Calu3 (cell line): ENCODE measurements at regions not wholly inside any gene's neighbourhood (a gene's known extent, or its start where the extent isn't known, plus 50 kb on each side); places are given as distances from the start of the nearest gene placed in this dataset.

Source experiments
- BruUV-seq: library from RNA; stranded (reverse); fragments of 400-500 nt; replicated peaks from 2 replicates; lab custom pipeline; 2021; lab: Mats Ljungman, UMichigan
- CTCF ChIA-PET: fragments of 300-600 bp; sonication (Branson Sonifier 250); formaldehyde crosslinking; loops from one replicate; lab custom pipeline; 2022; ENCODE audit warnings: antibody characterized with exemption; lab: Charles Lee
- DNase-seq: peaks from one replicate; pipeline ENCODE4 v3.0.0; 2022
- H3K27ac Mint-ChIP-seq: one replicate; pipeline ENCODE4 v1.8.0; 2022; ENCODE audit warnings: mixed read lengths; ENCODE audit not compliant: unreplicated experiment
- H3K27me3 Mint-ChIP-seq: one replicate; pipeline ENCODE4 v1.8.0; 2022; ENCODE audit warnings: mixed read lengths; ENCODE audit not compliant: unreplicated experiment
- H3K36me3 Mint-ChIP-seq: one replicate; pipeline ENCODE4 v1.8.0; 2022; ENCODE audit warnings: mild to moderate bottlenecking, moderate library complexity, mixed read lengths; ENCODE audit not compliant: insufficient read depth, unreplicated experiment
- H3K4me1 Mint-ChIP-seq: one replicate; pipeline ENCODE4 v1.8.0; 2022; ENCODE audit warnings: mild to moderate bottlenecking, low read depth, mixed read lengths; ENCODE audit not compliant: unreplicated experiment
- H3K4me3 Mint-ChIP-seq: one replicate; pipeline ENCODE4 v1.8.0; 2022; ENCODE audit warnings: mild to moderate bottlenecking, low read depth, moderate library complexity, mixed read lengths; ENCODE audit not compliant: unreplicated experiment
- H3K9me3 Mint-ChIP-seq: one replicate; pipeline ENCODE4 v1.8.0; 2022; ENCODE audit warnings: low read depth, mixed read lengths; ENCODE audit not compliant: unreplicated experiment
- intact Hi-C: fragments of 100-400 bp; cut with micrococcal nuclease; formaldehyde crosslinking; loops from one replicate; pipeline ENCODE4 v1.10.0; 2022; ENCODE audit not compliant: unreplicated experiment
- TF ChIP-seq, protein P1 (sequence below): fragments of 200-600 bp; IDR thresholded peaks from one replicate; pipeline ENCODE4 v1.8.0; 2022; ENCODE audit warnings: antibody characterized with exemption; ENCODE audit not compliant: unreplicated experiment

DNA sequence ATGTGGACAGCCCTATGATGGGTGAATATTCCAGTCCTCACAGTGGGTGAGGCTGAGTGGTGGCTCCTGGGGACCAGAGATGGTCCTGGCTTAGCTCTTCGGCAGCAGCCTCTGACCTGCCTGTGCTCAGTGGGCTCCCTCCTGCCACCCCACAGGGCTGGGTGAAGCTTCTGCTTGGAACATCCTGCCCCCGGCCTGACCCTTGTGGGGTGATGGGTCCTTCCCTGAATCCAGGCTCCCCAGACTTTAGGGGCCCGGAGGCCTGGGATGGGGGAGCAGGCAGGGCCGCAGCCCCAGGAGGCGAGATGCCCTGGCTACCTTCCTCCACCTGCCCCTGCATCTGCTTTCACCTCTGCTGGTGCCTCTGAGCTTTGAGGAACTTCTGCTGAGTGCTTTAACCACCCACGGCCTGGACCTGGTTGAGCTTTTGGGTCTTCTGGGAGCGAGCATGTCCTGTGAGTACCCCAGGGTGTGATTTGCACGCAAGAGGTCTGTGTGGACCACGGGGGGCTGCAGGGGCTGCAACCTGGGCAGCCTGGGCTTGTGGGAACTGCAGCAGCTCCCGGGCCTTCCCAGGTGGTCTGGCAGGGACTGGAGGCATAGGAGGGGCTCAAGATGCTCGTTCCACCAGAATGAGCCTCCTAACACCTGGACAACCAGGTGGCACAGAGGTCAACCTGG lies 159.5 kb downstream of the KIF26A start:
- Mint-ChIP-seq H3K4me3 (no peak overlapping the region), H3K9me3 (no peaks in the 10 kb centered on the region), H3K36me3 (no peaks in the 10 kb centered on the region), H3K4me1 (no peaks in the 10 kb centered on the region), H3K27ac (no peak overlapping the region), H3K27me3 (peaks cover 67% of the 10 kb centered on the region)
- TF ChIP-seq, protein P1, sequence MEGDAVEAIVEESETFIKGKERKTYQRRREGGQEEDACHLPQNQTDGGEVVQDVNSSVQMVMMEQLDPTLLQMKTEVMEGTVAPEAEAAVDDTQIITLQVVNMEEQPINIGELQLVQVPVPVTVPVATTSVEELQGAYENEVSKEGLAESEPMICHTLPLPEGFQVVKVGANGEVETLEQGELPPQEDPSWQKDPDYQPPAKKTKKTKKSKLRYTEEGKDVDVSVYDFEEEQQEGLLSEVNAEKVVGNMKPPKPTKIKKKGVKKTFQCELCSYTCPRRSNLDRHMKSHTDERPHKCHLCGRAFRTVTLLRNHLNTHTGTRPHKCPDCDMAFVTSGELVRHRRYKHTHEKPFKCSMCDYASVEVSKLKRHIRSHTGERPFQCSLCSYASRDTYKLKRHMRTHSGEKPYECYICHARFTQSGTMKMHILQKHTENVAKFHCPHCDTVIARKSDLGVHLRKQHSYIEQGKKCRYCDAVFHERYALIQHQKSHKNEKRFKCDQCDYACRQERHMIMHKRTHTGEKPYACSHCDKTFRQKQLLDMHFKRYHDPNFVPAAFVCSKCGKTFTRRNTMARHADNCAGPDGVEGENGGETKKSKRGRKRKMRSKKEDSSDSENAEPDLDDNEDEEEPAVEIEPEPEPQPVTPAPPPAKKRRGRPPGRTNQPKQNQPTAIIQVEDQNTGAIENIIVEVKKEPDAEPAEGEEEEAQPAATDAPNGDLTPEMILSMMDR, result no peak
- CTCF ChIA-PET, result interaction anchor here (0.6 to 0.7 kb wide), 2 partner anchors 98 to 474 kb away, joined by 4 to 6 read pairs; no protein-coding TSS in a partner anchor
- BruUV-seq, result no TSS peak
- no peak for DNase-seq
- intact Hi-C loops, result no loop called here

DNA sequence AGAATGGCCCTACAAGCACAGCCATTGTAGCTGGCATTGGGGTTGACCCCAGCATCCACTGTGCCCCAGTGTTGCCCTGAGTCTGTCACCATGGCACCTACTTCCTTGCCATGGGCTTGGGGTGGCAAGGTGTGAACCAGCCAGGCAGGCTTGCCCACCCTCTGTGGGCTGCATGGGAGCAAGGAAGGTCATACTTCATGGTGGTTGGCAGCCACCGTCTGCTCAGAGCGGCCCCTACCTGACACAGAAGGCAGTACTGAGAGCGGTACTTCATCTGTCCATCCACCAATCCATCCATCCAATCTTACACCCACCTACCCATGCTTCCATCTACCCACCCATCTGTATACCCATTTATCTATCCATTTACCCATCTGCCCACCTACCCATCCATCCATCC lies 160.1 kb downstream of the KIF26A start:
- Mint-ChIP-seq H3K36me3 (no peaks in the 10 kb centered on the region), H3K4me1 (no peaks in the 10 kb centered on the region), H3K9me3 (no peaks in the 10 kb centered on the region), H3K4me3 (no peak overlapping the region), H3K27ac (no peak overlapping the region), H3K27me3 (peaks cover 67% of the 10 kb centered on the region)
- CTCF ChIA-PET, result interaction anchor here (0.6 kb wide), 1 partner anchor 99 kb away, joined by 4 read pairs; no protein-coding TSS in a partner anchor
- no peak for DNase-seq
- intact Hi-C loops, result no loop called here
- BruUV-seq, result no TSS peak
- TF ChIP-seq, protein P1, result no peak

DNA sequence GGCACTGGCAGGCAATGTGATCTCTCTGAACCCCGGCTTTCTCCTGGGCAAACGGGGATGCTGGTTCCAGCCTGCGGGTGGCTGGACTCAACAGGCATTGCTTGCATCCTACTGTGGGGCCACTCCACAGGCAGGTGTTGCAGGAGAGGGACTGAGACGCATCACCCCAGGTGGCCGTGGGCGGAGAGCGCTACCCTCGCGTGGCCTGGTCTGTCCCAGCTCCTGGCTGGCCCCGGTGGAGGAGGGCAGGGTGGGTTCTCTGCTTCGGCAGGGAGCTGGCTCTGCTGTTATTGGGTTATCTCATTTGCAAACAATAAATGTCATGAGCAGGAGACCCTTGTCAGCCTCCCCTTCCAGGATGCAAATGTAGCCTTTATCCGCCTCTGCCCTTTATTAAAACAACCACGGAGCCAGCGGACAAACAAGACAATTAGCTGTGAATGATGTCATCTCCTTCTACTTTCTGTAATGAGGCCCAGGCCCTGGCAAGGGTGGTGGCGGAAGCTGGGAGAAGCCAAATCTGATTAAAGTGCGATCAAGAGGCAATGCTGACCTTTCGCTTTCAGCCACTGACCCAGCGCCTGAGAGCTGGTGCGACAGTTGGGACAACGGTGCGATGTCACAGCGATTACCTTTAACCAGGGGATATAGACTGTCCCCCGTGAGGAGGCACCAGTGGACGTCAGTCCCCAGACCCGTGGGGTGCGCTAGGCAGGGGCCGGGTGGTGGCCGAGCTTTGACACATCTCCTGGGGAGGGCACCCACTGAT lies 161.8 kb downstream of the KIF26A start:
- no peaks in the 10 kb centered on the region for H3K36me3 Mint-ChIP-seq
- no peak overlapping the region for H3K4me3 Mint-ChIP-seq
- no TSS peak for BruUV-seq
- no peaks in the 10 kb centered on the region for H3K4me1 Mint-ChIP-seq
- no peak overlapping the region for H3K27ac Mint-ChIP-seq
- H3K9me3 Mint-ChIP-seq, result no peaks in the 10 kb centered on the region
- no peak for DNase-seq
- CTCF ChIA-PET, result no interaction called here
- TF ChIP-seq, protein P1, result no peak
- intact Hi-C loops, result no loop called here
- H3K27me3 Mint-ChIP-seq, result peaks cover 67% of the 10 kb centered on the region

DNA sequence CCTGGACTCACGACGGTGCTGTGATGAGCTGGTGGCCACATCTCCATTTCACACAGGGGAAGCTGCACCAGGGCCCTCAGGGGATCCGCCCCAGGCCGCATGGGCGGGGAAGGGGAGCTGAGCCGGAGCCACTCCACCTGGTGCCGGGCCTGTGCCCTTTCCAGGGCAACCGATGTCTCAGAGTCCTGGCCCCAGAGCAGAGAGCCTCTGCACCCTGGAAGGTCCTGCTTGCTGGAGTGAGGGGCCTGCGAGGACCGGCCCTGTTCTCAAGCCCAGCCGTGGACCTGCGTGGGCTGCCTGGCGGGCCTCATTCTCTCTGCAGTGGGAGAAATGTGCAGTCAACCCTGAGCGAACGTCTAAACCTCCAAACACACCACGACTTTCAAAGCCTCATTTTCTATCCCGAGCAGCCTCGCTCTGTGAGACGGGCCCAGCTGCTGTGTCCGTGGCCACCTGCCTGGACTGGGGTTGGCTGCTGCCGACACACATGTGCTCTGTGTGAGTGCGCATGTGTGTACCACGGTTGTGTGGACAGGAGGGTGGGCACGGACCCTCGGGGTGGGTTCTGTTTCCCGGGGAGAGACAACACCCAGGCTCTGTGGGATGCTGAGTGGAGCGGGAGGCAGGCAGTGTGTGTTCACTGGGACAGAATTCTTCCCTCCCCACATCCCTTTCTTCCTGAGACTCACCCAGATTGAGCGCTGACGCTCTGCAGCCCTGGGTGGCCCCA lies 163.5 kb downstream of the KIF26A start:
- Mint-ChIP-seq H3K36me3 (no peaks in the 10 kb centered on the region), H3K4me3 (no peak overlapping the region), H3K9me3 (no peaks in the 10 kb centered on the region), H3K27me3 (peaks cover 67% of the 10 kb centered on the region), H3K4me1 (no peaks in the 10 kb centered on the region), H3K27ac (no peak overlapping the region)
- CTCF ChIA-PET, result no interaction called here
- no TSS peak for BruUV-seq
- TF ChIP-seq, protein P1, result no peak
- DNase-seq, result no peak
- intact Hi-C loops, result no loop called here
